K562 (cell line): ENCODE measurements at regions not wholly inside any gene's neighbourhood (a gene's known extent, or its start where the extent isn't known, plus 50 kb on each side); places are given as distances from the start of the nearest gene placed in this dataset.

Experiments used
- ATAC-seq: fragments of 200-7000 bp; cut with Tn5 transposase; 3 replicates; pipeline ENCODE4 v1.9.1; 2020; ENCODE audit warnings: moderate library complexity
- BruUV-seq: library from RNA; stranded (reverse); fragments of 400-500 nt; replicated peaks from 2 replicates; lab custom pipeline; 2021; lab: Mats Ljungman, UMichigan
- CTCF ChIA-PET: fragments of 300-600 bp; formaldehyde crosslinking; extraction: SDS; loops from one replicate; lab custom pipeline; 2021; ENCODE audit warnings: low intra/inter-chr PET ratio; lab: Yijun Ruan, JAX
- POLR2A ChIA-PET: fragments of 300-600, 350-650 bp; sonication (Branson Sonifier 250); formaldehyde crosslinking; extraction: SDS; loops from one replicate; lab custom pipeline; 2021; ENCODE audit warnings: antibody characterized with exemption, inconsistent platforms; lab: Yijun Ruan, JAX
- DNase-seq, 4 experiments: peaks; one replicate each; pipeline versions ENCODE4 v3.0.0 to v3.0.0-alpha.2; 2011 to 2018; ENCODE audit warnings: low spot score in 3 of 4, mixed read lengths in 3 of 4; ENCODE audit errors: extremely low read depth in 1 of 4
- FAIRE-seq: peaks from 2 replicates; lab custom pipeline; 2011; peaks lifted over from hg19 to GRCh38; lab: Jason Lieb, UNC
- H2AFZ ChIP-seq: 2 replicates; pipeline ENCODE4 v1.6.0; 2011; ENCODE audit warnings: low read depth, low read length, control low read depth, inconsistent platforms
- H3K27ac ChIP-seq: fragments of 200-600 bp; 3 replicates; pipeline ENCODE4 v1.8.0; 2011; ENCODE audit warnings: low read depth, mild to moderate bottlenecking, control low read depth, inconsistent platforms, low read length, moderate library complexity, mixed read lengths; ENCODE audit errors: extremely low read depth
- H3K27me3 ChIP-seq, 2 experiments: fragments of 300-600 bp in 1 of 2; 2 replicates in 1 of 2; 3 replicates in 1 of 2; pipeline versions ENCODE4 v1.6.0 to v1.8.0; 2011; ENCODE audit warnings: inconsistent platforms in 2 of 2, low read length in 2 of 2, mild to moderate bottlenecking in 1 of 2, mixed read lengths in 1 of 2, moderate library complexity in 1 of 2; ENCODE audit not compliant: control insufficient read depth in 2 of 2, insufficient read depth in 2 of 2
- H3K36me3 ChIP-seq: fragments of 300-600 bp; 3 replicates; pipeline ENCODE4 v1.8.0; 2011; ENCODE audit warnings: mild to moderate bottlenecking, low read length, inconsistent platforms; ENCODE audit not compliant: control insufficient read depth, insufficient read depth
- H3K4me1 ChIP-seq, 2 experiments: fragments of 200-600 bp in 1 of 2; replicated peaks in 1 of 2; 2 replicates in 1 of 2; 3 replicates in 1 of 2; pipeline versions ENCODE4 v1.5.1 to v1.8.0; 2011; ENCODE audit warnings: inconsistent platforms in 2 of 2, low read length in 2 of 2, mild to moderate bottlenecking in 1 of 2, mixed read lengths in 1 of 2, moderate library complexity in 1 of 2; ENCODE audit not compliant: control insufficient read depth in 2 of 2, insufficient read depth in 2 of 2
- H3K4me2 ChIP-seq: 2 replicates; pipeline ENCODE4 v1.6.1; 2011; ENCODE audit warnings: low read length, control low read depth, inconsistent platforms, mixed read lengths; ENCODE audit not compliant: insufficient read depth
- H3K4me3 ChIP-seq: fragments of 200-600 bp; sonication (generic), shearing (Covaris generic); 2 replicates; pipeline ENCODE4 v1.5.1; 2016; ENCODE audit warnings: control low read depth, inconsistent platforms
- H3K79me2 ChIP-seq: fragments of 200-600 bp; 3 replicates; pipeline ENCODE4 v1.8.0; 2011; ENCODE audit warnings: low read length, inconsistent platforms; ENCODE audit not compliant: control insufficient read depth, insufficient read depth
- H3K9ac ChIP-seq, 2 experiments: 2 replicates each; pipeline versions ENCODE4 v1.6.0 to v1.6.1; 2011; ENCODE audit warnings: low read depth in 2 of 2, low read length in 2 of 2, control low read depth in 1 of 2, inconsistent platforms in 1 of 2, mild to moderate bottlenecking in 1 of 2, mixed read lengths in 1 of 2; ENCODE audit not compliant: insufficient read depth in 1 of 2
- H3K9me1 ChIP-seq: one replicate; pipeline ENCODE4 v1.6.0; 2011; ENCODE audit warnings: inconsistent platforms, mild to moderate bottlenecking, low read length, moderate library complexity; ENCODE audit not compliant: control insufficient read depth, insufficient read depth
- H3K9me3 ChIP-seq: replicated peaks from 2 replicates; pipeline ENCODE4 v1.5.1; 2011; ENCODE audit warnings: low read depth, low read length, inconsistent platforms; ENCODE audit not compliant: control insufficient read depth, insufficient read depth
- H4K20me1 ChIP-seq: replicated peaks from 2 replicates; pipeline ENCODE4 v1.6.1; 2011; ENCODE audit warnings: low read length, inconsistent platforms, mixed read lengths; ENCODE audit not compliant: control insufficient read depth, insufficient read depth
- CBX5 ChIP-seq: IDR thresholded peaks from 2 replicates; pipeline ENCODE4 v1.6.1; 2014; ENCODE audit warnings: low read depth, borderline replicate concordance
- IRF2 ChIP-seq: sonication (generic); formaldehyde crosslinking; IDR thresholded peaks from 2 replicates; pipeline ENCODE4 v1.8.1; 2022; ENCODE audit warnings: mild to moderate bottlenecking, missing genetic modification reagents
- PHF21A ChIP-seq: fragments of 450-650 bp; IDR thresholded peaks from 2 replicates; pipeline ENCODE4 v1.6.1; 2017; ENCODE audit warnings: low read depth, borderline replicate concordance
- POLR2AphosphoS5 ChIP-seq: IDR thresholded peaks from 2 replicates; pipeline ENCODE4 v1.6.1; 2011; ENCODE audit warnings: mild to moderate bottlenecking, low read depth, low read length, moderate library complexity; ENCODE audit not compliant: control insufficient read depth, insufficient read depth
- SETDB1 ChIP-seq: IDR thresholded peaks from one replicate; pipeline ENCODE4 v1.6.1; 2012; ENCODE audit warnings: low read length, control low read depth, inconsistent platforms
- SOX6 ChIP-seq: fragments of 450-650 bp; IDR thresholded peaks from 2 replicates; pipeline ENCODE4 v1.6.1; 2014; ENCODE audit warnings: mild to moderate bottlenecking
- TEAD4 ChIP-seq, 2 experiments: sonication (generic) in 1 of 2; formaldehyde crosslinking in 1 of 2; IDR thresholded peaks; 2 replicates each; pipeline versions ENCODE4 v1.6.1 to v1.8.0; 2012 to 2022; ENCODE audit warnings: borderline replicate concordance in 1 of 2, inconsistent platforms in 1 of 2, low read length in 1 of 2, mild to moderate bottlenecking in 1 of 2, missing genetic modification reagents in 1 of 2
- ZBTB8A ChIP-seq: fragments of 450-650 bp; IDR thresholded peaks from 2 replicates; pipeline ENCODE4 v1.6.1; 2018; ENCODE audit warnings: mild to moderate bottlenecking, moderate library complexity; ENCODE audit not compliant: partially characterized antibody
- ZEB2 ChIP-seq: fragments of 450-650 bp; IDR thresholded peaks from 2 replicates; pipeline ENCODE4 v1.6.1; 2016
- ZNF76 ChIP-seq: fragments of 250-450 bp; sonication (Bioruptor Pico); IDR thresholded peaks from 2 replicates; pipeline ENCODE4 v1.4.0; 2020; ENCODE audit warnings: mild to moderate bottlenecking, moderate library complexity, borderline replicate concordance
- ZZZ3 ChIP-seq: fragments of 450-650 bp; IDR thresholded peaks from 2 replicates; pipeline ENCODE4 v1.6.1; 2016; ENCODE audit warnings: antibody characterized with exemption, mild to moderate bottlenecking, moderate library complexity
- WGBS: fragments of 100-300 bp; shearing (Covaris generic); methylation state at CpG from one replicate; pipeline ENCODE4 v1.1.6; 2016; ENCODE audit warnings: low coverage, mixed read lengths; ENCODE audit not compliant: insufficient coverage; ENCODE audit errors: missing lambda C conversion rate; 5-methylcytosine and 5-hydroxymethylcytosine counted together
- in situ Hi-C: fragments of 300-500 bp; cut with MboI; formaldehyde crosslinking; loops from 4 replicates; pipeline ENCODE4 v1.15.0; 2018; ENCODE audit warnings: inconsistent platforms, mixed read lengths
- intact Hi-C: fragments of 100-400 bp; cut with micrococcal nuclease; formaldehyde crosslinking; loops from 2 replicates; pipeline ENCODE4 v1.14.2; 2022
- TF ChIP-seq, protein P1 (sequence below): sonication (generic); formaldehyde crosslinking; IDR thresholded peaks from 2 replicates; pipeline ENCODE4 v1.8.0; 2023; ENCODE audit warnings: missing genetic modification reagents, mild to moderate bottlenecking, borderline replicate concordance
- TF ChIP-seq, protein P2 (sequence below): fragments of 450-650 bp; IDR thresholded peaks from 2 replicates; pipeline ENCODE4 v1.6.1; 2014; ENCODE audit warnings: low read depth, mild to moderate bottlenecking, moderate library complexity, borderline replicate concordance
- TF ChIP-seq, protein P3 (sequence below): fragments of 450-650 bp; IDR thresholded peaks from 2 replicates; pipeline ENCODE4 v1.7.1; 2018; ENCODE audit warnings: mild to moderate bottlenecking, low read depth; ENCODE audit not compliant: partially characterized antibody

DNA sequence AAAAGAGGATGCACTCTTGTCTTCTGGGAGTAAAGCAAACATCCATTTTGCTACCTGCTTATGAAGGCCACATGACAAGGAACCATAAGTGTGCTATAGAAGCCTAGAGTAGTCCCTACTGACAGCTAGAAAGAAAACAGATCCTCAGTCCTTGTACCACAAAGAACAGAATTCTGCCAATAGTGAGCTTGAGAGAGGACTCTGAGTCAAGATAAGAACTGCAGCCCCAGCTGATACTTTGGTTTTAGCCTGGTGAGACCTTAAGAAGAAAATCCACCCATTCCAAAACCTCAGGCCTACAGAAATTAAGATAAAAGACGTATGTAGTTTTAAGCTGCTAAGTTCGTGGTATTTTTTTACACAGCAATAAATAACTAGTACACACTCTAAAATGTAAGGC lies 914.6 kb downstream of the PCDH19 start:
- POLR2A ChIA-PET: no interaction called here
- no peak for TF ChIP-seq PHF21A
- TF ChIP-seq ZZZ3: no peak
- TF ChIP-seq IRF2: no peak
- TF ChIP-seq, protein P1, sequence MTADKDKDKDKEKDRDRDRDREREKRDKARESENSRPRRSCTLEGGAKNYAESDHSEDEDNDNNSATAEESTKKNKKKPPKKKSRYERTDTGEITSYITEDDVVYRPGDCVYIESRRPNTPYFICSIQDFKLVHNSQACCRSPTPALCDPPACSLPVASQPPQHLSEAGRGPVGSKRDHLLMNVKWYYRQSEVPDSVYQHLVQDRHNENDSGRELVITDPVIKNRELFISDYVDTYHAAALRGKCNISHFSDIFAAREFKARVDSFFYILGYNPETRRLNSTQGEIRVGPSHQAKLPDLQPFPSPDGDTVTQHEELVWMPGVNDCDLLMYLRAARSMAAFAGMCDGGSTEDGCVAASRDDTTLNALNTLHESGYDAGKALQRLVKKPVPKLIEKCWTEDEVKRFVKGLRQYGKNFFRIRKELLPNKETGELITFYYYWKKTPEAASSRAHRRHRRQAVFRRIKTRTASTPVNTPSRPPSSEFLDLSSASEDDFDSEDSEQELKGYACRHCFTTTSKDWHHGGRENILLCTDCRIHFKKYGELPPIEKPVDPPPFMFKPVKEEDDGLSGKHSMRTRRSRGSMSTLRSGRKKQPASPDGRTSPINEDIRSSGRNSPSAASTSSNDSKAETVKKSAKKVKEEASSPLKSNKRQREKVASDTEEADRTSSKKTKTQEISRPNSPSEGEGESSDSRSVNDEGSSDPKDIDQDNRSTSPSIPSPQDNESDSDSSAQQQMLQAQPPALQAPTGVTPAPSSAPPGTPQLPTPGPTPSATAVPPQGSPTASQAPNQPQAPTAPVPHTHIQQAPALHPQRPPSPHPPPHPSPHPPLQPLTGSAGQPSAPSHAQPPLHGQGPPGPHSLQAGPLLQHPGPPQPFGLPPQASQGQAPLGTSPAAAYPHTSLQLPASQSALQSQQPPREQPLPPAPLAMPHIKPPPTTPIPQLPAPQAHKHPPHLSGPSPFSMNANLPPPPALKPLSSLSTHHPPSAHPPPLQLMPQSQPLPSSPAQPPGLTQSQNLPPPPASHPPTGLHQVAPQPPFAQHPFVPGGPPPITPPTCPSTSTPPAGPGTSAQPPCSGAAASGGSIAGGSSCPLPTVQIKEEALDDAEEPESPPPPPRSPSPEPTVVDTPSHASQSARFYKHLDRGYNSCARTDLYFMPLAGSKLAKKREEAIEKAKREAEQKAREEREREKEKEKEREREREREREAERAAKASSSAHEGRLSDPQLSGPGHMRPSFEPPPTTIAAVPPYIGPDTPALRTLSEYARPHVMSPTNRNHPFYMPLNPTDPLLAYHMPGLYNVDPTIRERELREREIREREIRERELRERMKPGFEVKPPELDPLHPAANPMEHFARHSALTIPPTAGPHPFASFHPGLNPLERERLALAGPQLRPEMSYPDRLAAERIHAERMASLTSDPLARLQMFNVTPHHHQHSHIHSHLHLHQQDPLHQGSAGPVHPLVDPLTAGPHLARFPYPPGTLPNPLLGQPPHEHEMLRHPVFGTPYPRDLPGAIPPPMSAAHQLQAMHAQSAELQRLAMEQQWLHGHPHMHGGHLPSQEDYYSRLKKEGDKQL (CRISPR knock-in tag): no peak
- TF ChIP-seq, protein P2, sequence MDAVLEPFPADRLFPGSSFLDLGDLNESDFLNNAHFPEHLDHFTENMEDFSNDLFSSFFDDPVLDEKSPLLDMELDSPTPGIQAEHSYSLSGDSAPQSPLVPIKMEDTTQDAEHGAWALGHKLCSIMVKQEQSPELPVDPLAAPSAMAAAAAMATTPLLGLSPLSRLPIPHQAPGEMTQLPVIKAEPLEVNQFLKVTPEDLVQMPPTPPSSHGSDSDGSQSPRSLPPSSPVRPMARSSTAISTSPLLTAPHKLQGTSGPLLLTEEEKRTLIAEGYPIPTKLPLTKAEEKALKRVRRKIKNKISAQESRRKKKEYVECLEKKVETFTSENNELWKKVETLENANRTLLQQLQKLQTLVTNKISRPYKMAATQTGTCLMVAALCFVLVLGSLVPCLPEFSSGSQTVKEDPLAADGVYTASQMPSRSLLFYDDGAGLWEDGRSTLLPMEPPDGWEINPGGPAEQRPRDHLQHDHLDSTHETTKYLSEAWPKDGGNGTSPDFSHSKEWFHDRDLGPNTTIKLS: no peak
- no peak for TF ChIP-seq SOX6
- TF ChIP-seq CBX5: no peak
- TF ChIP-seq TEAD4 (IDR thresholded peaks at IDR 0.05; ENCODE audit: low read length): no peak
- no peak for TF ChIP-seq TEAD4 (CRISPR knock-in tag; IDR thresholded peaks at IDR 0.05; ENCODE audit: borderline replicate concordance)
- TF ChIP-seq, protein P3, sequence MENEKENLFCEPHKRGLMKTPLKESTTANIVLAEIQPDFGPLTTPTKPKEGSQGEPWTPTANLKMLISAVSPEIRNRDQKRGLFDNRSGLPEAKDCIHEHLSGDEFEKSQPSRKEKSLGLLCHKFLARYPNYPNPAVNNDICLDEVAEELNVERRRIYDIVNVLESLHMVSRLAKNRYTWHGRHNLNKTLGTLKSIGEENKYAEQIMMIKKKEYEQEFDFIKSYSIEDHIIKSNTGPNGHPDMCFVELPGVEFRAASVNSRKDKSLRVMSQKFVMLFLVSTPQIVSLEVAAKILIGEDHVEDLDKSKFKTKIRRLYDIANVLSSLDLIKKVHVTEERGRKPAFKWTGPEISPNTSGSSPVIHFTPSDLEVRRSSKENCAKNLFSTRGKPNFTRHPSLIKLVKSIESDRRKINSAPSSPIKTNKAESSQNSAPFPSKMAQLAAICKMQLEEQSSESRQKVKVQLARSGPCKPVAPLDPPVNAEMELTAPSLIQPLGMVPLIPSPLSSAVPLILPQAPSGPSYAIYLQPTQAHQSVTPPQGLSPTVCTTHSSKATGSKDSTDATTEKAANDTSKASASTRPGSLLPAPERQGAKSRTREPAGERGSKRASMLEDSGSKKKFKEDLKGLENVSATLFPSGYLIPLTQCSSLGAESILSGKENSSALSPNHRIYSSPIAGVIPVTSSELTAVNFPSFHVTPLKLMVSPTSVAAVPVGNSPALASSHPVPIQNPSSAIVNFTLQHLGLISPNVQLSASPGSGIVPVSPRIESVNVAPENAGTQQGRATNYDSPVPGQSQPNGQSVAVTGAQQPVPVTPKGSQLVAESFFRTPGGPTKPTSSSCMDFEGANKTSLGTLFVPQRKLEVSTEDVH: no peak
- no peak for TF ChIP-seq POLR2AphosphoS5
- TF ChIP-seq ZBTB8A: no peak
- TF ChIP-seq SETDB1: no peak
- TF ChIP-seq ZEB2: no peak
- TF ChIP-seq ZNF76 (CRISPR knock-in tag): no peak
- TF ChIP-seq, all 486 proteins: peak for 0
- BruUV-seq: no TSS peak

More for the DNA sequence above, 914.6 kb downstream of the PCDH19 start:
- FAIRE-seq (no peak), ATAC-seq (no peak), DNase-seq (no peak)
- Histone ChIP-seq H3K36me3 (no peaks in the 10 kb centered on the region), H4K20me1 (no peaks in the 10 kb centered on the region), H3K79me2 (no peaks in the 10 kb centered on the region), H3K4me2 (no peak overlapping the region), H3K9ac (no peak overlapping the region), H3K9me3 (no peaks in the 10 kb centered on the region), H3K4me3 (no peak overlapping the region), H3K27me3 (no peaks in the 10 kb centered on the region), H3K9me1 (no peaks in the 10 kb centered on the region), H3K4me1 (no peaks in the 10 kb centered on the region), H3K27ac (no peak overlapping the region), H2AFZ (no peak overlapping the region)
- CTCF ChIA-PET: no interaction called here
- in situ Hi-C loops (no loop called here), intact Hi-C loops (no loop called here)
- WGBS: 4% methylated on average over 2 of the region's 2 CpGs
